GM18873 (cell line): ENCODE measurements at regions not wholly inside any gene's neighbourhood (a gene's known extent, or its start where the extent isn't known, plus 50 kb on each side); places are given as distances from the start of the nearest gene placed in this dataset.

Experiments used
- ATAC-seq: cut with Tn5 transposase; IDR thresholded peaks from one replicate; pipeline ENCODE4 v1.9.1; 2021; ENCODE audit warnings: mild to moderate bottlenecking, moderate library complexity, moderate number of reproducible peaks; ENCODE audit not compliant: unreplicated experiment, low FRiP score

DNA sequence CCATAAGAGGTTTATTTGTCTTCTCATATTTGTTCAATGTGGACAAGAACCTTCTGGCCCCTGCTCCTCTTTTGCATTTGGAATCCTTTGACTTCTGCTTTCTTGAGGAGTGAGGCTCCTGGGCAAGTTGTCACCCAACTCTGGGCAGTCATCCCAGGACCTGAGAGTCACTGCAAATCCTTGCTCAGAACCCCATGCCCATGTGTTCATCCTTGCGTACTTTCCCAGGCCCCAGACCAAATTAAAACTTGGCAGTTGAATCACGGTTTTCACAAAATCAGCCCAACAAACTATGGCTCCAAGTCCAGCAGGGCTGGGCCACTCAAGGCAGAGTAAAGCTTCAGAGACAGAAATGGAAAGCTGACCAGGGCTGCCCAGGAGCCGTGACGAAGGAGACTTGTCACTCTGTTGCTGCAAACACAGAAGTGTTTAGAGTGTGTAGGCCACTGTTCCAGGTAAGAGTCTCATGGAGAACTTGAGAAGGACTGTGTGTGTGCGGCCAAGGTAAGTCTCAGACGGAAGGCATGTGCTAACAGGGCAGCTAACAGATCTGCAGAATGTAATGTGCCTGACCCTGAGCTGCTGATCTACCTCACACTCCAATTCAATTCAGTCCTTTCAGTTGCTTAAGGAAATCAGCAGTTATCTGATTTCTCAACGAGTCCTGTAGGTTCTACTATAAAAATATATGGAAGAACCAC is 549.4 kb upstream of the HS6ST1 start:
- no peak for ATAC-seq

DNA sequence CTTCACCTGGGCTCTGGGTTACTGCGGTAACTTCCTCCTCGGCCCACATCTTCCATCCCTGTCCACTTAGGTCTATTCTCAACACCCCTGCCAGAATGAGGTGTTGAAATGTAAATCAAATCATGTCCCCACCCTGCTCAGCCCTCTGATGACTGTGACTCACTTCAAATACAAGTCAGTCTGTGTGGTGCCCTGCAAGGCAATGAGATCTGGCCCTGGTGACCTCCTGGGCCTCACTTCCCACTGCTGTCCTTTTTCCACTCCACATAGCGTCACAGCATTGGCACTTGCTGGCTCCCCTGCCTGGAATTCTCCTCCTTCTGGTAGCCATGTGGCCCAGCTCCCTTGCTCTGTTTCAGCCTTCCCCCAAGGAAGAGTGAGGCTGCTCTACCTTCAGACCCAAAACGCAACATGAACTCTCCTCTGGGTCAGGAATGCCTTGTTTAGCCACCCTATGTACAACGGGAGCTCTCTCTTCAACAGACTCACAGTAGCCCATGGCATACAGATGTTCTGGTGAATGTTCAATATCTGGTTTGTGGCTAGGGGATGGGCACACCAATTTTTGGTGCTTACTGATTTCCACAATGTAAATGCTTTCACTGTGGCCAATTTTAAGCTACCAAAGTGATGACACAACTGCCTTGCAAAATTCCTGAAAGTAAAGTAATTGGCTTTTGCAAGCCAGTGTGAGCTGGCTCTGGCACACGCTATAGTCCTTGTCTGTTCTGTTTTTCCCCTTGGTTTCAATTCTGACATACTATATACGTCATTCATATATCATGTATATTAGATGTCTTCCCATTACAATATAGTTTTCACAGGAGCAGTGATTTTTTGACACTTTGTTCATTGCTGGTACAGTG is 550.3 kb upstream of the HS6ST1 start:
- ATAC-seq: no peak

DNA sequence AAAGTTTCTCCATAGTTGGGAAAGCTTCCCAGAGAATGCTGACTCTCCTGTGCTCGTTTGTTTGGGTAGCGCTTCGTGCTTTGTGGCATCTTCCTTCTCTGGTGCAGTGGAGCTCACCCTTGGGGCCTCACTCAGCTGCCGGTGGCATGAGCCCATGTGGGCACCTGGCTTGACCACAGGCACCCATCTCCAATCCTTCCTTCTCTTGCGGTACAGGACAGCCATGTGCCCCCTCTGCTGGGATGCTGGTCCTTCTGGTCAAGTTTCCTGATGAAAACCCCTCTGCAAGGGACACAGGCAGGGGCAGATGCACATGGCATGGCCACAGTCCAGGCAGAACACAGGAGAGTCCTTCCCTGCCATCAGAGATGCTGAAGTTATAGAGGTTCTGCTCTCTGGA is 555.9 kb upstream of the HS6ST1 start:
- no peak for ATAC-seq

DNA sequence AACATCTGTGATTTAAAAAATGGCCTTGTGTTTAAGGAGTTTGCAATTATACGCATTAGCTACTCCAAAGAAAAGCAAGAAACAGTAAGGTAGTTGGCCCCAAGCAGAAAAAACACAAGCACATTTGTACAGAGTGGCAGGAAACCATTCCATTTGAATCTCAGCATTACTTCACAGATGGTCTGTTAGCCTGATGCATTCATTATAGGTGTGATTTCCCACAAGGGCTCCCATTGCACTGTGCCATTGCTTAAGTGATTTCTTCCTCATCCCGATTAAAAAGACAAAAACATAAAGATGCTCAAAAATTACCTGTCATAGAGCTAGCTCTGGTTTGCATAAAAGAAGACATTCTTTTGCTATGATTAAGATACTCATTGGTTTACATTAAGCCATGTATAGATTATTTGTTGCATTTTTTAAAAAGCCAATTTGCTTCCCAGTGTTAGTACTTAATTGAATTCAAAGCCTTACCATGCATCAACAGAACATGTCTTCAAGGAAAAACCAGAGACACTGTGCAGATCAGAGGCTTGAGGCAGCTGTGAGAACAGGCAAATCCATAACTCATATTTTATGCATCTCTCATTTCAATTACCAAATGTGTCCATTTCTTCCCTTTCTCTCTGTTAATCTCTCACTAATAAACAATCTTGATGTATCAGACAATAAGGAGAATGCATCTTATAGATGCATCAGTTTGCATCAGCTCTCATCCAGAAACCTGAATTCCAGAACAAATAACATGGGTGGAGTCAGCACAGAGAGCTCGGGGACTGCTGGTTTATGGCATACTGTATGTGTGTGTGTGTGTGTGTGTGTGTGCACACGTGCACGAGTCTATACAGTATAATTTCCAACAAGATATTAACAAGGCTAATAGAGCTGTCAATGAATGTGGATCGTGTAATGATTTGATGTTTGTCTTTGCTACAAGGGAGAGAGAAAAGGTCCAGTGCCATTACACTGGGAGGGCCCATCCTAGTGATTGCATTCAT is 558.6 kb upstream of the HS6ST1 start:
- ATAC-seq: no peak

DNA sequence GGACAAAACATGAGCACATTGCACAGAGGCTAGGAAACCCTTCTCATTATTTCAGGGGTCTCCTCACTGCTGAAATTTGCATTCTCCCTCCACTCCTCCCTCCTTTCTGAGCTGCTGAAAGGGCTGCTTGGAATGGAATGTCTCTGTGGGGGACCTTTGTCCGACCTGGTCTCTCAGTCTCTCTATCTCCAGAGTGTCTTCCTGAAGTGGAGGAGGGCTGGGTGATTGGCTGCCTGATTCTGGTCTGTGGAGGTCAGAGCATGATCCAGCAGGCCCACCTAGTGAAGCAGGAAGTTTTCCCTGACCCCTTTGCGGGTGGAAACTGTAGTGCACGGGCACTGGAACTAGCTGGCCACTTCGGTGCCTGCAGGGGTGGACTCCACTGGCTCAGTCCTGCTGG is 560.5 kb upstream of the HS6ST1 start:
- ATAC-seq: no peak

DNA sequence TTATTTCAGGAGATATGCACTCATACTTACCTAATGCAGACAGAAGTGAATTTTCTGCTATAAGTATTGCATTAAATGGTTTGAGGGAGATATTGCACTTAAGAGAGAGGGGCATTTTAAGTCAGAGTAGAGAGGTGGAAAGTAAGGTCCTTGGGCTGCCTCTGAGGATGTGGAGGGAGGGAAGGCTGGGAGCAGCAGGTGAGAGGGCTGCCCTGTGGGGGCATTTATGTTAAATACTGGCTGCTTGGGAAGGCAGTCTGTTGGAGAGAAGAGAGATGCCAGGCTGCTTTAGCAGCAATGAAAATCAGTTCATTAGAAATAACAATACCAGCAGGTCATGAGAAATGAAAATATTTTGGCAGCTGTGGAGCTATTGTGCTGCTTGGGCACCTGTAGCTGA is 576.2 kb upstream of the HS6ST1 start:
- no peak for ATAC-seq

DNA sequence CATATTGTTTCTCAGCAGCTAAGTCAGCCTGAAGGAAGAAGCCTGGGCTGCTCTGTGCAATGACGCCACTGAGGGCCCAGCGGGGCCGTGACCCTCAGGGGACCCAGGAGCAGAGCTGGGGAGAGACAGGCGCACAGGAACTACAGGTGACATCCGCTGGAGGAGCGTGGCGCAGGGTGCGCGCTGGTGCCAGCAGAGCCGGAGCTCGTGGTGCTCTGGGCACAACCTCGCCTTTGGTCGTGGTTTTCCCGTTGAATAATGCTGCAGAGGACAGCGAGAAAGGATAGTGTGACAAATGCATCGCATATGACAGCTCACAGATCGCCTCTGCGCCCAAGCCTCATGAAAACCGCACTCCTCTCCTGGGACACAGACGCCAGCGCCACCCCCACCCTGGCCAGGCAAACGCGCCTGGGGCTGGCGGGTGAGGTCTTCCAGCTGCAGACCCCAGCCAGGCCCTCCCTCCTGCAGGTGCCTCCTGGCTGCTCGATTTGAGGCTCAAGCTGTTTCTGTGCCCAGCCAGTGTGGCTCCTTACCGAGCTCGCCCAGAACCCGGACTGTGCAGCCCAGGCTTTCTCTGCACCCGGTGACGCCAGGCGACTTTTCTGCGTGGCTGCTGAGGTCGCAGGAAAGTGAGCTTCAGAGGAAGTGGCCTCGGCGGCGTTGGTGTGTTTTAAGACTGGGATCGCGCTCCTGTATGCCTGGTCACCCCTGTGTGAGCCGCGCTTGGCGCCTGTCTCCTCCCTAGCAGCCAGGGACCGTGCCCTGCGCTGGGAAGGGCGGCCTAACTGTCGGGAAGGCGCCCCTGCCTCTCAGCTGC is 583.1 kb upstream of the HS6ST1 start:
- ATAC-seq: no peak

DNA sequence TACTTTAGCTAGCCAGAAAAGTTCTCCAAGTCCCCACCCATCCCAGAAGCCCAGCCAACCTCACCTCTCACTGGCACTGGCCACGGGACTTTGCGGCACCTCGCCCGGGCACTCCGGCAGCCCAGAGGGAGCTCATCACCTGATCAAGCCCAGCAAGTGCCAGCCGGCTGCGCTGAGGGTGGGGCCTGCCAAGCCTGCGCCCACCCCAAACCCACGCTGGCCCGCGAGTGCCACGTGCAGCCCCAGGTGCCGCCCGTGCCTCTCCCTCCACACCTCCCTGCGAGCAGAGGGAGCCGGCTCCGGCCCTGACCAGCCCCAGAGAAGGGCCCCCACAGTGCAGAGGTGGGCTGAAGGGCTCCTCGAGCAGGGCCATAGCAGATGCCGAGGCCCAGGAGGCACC is 585.0 kb upstream of the HS6ST1 start:
- ATAC-seq: no peak

DNA sequence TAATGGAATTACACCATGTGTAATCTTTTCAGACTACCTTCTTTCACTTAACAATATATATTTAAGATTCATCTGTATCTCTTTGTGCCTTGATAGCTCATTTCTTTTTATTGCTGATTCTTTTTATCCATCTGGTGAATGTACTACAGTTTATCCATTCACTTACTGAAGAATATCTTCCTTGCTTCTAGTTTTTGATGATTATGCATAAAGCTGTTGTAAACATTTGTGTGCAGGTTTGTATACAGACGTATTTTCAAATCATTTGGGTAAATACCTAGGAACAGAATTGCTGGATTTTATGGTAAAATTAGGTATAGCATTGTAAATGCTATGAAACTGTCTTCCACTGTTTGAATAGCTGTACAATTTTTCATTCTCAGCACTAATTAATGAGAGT is 592.6 kb upstream of the HS6ST1 start:
- ATAC-seq: no peak

DNA sequence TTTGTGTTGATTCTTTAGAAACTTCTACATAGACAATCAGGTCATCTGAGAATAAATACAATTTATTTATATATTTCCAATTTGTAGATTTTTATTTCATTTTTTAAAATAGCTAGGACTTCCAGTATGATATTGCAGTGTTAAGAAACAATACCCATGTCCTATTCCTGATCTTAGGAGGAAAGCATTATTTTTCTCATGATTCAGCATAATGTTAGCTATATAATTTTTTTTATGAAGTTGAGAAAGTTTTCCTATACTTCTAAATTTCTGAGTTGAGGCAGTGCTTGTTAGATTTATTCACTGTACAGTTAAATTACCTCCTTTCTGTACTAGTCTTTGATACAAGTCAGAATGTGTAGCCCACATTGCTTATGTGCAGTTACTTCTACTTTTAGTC is 595.7 kb upstream of the HS6ST1 start:
- no peak for ATAC-seq

DNA sequence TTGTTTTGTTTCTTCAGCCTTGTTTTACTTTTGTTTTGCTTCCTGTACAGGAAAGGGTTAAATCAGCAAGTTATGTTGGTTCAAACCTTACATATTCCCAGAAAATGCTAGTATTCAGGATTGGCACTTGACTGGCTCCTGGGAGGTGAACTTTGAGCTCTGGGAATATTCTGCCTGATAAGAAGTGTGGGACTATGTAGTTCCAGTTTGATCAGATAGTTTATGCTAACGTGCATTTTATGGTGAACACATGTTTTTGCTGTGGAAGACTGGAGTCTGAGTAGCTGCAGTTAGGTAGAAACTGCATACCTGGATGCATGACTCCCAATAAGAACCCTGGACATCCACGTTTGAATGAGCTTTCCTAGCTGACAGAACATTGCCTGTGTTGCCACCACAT is 603.1 kb upstream of the HS6ST1 start:
- no peak for ATAC-seq

DNA sequence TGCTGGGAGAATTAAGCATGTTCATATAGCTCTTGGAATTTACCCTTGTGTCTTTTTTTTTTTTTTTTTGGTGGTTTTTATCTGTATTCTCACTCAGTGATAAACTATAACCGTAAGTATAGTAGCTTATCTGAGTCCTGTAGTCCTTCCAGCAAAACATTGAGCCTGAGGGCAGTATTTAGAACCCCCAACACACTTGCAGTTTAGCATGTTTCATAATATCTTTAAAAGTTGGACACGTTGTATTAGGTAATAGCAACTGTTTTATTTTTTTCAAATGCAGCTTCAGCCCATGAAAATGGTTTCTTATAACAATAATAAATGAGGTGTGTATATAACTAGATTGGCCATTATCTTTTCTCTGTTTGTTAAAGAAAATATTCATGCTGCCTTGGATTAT is 603.5 kb upstream of the HS6ST1 start:
- ATAC-seq: no peak

DNA sequence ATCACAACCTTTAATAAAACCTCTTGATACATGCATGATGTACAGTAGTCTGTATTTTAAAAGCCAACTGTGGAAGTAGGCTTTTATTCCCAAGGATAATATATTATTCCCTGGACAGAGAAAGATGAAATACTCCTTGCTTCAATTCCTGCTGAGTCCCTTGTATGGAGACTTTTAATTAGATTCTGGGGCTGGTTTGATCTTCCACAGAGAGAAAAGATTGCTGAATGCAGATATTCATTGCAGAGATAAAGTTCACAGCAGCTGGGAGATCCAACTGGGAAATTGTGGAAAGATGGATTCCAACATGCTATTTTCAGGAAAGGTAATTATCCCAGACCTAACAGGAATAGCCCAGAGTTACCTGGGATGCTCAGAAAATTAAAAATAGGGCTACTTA is 607.0 kb upstream of the HS6ST1 start:
- no peak for ATAC-seq

DNA sequence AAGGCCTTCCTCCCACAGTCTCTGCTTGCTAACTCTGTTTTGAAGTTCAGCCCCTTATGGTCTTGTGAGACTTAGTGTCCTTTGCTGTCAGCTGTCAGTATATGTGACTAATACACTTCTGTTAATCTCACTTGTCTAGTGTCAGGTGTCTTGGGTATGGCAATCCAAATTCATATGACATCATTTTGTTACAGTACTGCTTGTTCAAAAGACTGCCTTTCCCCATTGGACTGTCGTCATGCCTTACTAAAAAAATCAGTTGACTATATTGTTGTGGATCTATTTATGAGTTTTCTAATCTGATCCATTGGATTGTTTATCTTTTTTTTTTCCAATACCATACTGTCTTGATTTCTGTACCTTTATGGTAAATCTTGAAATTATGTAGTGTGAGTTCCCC is 611.4 kb upstream of the HS6ST1 start:
- ATAC-seq: no peak

DNA sequence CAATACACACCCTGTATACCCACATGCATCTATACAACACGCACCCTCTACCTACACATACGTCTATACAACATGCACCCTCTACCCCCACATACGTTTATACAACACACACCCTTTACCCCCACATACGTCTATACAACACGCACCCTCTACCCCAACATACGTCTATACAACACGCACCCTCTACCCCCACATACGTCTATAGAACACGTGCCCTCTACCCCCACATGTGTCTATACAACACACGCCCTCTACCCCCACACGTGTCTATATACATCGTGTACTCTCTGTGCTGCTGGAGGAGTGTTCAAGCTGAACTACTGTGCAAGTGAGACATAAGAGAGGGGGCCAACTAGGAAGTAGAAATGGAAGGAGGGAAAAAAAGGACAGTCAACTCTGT is 621.7 kb upstream of the HS6ST1 start:
- ATAC-seq: no peak

DNA sequence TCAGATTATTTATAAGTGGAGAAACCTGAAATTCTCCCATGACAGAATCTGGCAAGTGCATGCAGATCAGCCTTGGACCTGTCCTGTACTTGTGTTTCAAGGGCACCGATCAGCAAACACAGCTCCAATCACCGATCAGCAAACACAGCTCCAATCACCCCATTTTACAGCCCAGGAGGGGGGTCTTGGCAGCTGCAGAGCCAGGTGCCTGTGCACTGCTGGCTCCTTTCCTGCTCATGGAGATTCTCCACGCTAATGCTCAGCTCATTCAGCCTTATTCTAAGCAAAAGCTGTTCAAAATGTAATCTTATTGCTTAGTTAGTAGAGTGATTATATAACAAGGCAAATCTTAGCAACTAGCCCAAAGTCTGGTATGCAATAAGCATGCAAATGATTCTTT is 623.1 kb upstream of the HS6ST1 start:
- ATAC-seq: no peak

DNA sequence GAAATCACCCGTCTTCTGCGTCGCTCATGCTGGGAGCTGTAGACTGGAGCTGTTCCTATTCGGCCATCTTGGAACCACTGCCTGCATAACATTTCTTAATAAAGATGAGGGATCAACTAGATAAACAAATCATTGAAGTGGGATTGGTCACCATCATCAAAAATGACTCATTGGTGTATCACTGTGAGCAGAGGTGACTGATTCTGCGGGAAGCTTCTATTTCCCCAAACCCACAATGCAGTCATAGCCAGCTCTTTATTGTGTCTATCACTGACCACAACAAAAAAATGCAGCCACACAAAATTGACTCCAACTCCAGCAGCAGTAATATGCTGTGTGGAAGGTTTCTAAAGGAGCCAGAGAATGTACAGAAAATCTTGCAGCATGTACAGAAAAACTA is 630.7 kb upstream of the HS6ST1 start:
- no peak for ATAC-seq

DNA sequence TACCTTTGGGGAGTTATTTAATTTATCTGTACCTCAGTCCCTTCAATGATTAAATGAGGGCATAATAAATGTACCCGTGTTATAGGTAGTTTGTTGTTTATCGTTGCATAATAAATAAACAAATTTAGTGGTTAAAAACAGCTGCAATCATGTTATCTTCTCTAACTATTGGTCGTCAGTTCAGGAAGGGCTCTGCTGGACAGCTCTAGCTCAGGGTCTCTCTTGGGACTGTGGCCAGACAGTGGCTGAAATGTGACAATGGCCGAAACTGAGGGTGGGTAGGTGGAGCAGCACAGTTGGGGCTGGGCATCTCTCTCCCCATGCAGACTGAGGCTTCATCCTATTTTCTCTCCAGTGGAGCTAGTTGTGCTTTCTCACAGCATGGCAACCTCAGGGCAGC is 632.1 kb upstream of the HS6ST1 start:
- ATAC-seq: no peak

DNA sequence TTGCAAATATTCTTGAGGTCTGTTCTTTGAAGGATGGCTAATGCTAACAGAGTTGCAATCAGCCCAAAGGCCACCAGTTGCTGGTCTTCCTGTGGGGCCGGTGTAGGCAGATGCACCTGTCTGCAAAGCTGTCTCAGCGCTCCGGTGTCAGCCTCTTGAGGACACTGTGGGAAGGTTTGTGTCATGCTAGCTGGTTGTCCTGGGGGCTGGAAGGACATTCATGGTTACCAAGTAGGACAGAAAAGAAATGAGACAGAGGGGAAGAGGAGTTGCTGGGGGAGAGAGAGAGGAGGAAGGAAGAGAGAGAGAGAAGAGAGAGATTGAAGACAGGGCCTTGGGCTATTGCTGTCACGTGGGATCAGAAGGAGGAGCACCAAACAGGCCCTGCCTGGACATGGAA is 639.6 kb upstream of the HS6ST1 start:
- ATAC-seq: no peak

DNA sequence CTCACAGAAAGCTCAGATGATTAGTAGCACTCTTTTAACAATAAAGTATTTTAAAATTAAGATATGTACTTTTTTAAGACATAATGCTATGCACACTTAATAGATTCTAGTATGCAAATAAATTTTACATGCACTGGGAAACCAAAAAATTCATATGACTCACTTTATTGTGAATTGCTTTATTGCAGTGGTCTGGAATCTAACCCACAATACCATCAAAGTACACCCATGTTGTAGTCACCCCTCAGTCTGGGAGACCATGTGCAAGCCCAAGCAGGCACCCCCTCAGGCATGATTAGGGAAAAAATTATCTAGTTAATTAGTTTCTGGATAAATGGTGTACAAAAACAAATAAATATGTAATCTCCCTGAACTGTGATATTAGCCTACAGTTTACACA is 649.0 kb upstream of the HS6ST1 start:
- ATAC-seq: no peak
